ENCODE measurements at regions not wholly inside any gene's neighbourhood (a gene's known extent, or its start where the extent isn't known, plus 50 kb on each side); places are given as distances from the start of the nearest gene placed in this dataset.
A peak's percentile ranks its signal among the peaks of the same experiment; 100 is the strongest.

DNA sequence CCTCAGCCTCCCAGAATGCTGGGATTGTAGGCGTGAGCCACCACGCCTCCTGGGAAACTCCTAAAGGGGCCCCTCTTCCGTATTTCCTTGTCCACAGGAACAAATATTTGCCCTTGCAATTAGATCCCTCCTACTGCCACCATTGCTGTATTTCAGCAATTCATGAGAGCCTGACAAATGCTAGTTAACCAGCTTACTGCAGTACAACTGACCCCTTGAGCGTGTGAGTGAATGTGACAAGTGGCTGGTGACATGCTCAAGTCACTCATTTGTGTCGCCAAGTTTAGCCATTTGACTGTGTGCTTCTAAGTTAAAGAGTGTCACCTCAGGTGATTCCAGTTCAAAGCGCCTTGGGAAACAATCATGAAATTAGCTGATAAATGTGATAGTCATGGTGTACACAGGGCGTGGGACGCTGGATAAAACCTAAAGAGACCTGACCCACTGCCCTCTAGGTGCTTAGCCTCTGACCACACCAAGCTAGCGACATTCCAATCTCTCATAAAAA is 56.1 kb upstream of the MAP1LC3B2 start (continued):
- TF ChIP-seq ELF3 (CRISPR knock-in tag; IDR thresholded peaks at IDR 0.05) (0 out of 2 replicates have a peak, but pooled peaks have one; percentile 24), HDAC6 (IDR thresholded peaks at IDR 0.05; ENCODE audit: low read depth, low read length) (no peak), ZNF782 (CRISPR knock-in tag; IDR thresholded peaks at IDR 0.05; ENCODE audit: borderline replicate concordance) (no peak), HCFC1 (IDR thresholded peaks at IDR 0.05; ENCODE audit: low read depth, low read length) (no peak), ZNF609 (CRISPR knock-in tag; IDR thresholded peaks at IDR 0.05; ENCODE audit: borderline replicate concordance) (peak; percentile 63; the same call in 1 of the 2 replicates), ZMYM3 (CRISPR knock-in tag; IDR thresholded peaks at IDR 0.05) (0 out of 2 replicates have a peak, but pooled peaks have one; percentile 12), TBX2 (CRISPR knock-in tag; IDR thresholded peaks at IDR 0.05; ENCODE audit: borderline replicate concordance) (peak; percentile 31; the same call in 1 of the 2 replicates), ZNF460 (CRISPR knock-in tag; IDR thresholded peaks at IDR 0.05; ENCODE audit: borderline replicate concordance) (peak; percentile 28; the same call in 1 of the 2 replicates), RARA (CRISPR knock-in tag; IDR thresholded peaks at IDR 0.05) (peak; percentile 29), ZNF891 (CRISPR knock-in tag; IDR thresholded peaks at IDR 0.05) (no peak), ZFP36L2 (CRISPR knock-in tag; IDR thresholded peaks at IDR 0.05) (no peak), ERF (CRISPR knock-in tag; IDR thresholded peaks at IDR 0.05) (no peak), ZNF143 (CRISPR knock-in tag; IDR thresholded peaks at IDR 0.05) (0 out of 2 replicates have a peak, but pooled peaks have one; percentile 40), YEATS2 (CRISPR knock-in tag; IDR thresholded peaks at IDR 0.05; ENCODE audit: borderline replicate concordance) (no peak), RFXANK (CRISPR knock-in tag; IDR thresholded peaks at IDR 0.05) (no peak)
- TF ChIP-seq, protein P1, sequence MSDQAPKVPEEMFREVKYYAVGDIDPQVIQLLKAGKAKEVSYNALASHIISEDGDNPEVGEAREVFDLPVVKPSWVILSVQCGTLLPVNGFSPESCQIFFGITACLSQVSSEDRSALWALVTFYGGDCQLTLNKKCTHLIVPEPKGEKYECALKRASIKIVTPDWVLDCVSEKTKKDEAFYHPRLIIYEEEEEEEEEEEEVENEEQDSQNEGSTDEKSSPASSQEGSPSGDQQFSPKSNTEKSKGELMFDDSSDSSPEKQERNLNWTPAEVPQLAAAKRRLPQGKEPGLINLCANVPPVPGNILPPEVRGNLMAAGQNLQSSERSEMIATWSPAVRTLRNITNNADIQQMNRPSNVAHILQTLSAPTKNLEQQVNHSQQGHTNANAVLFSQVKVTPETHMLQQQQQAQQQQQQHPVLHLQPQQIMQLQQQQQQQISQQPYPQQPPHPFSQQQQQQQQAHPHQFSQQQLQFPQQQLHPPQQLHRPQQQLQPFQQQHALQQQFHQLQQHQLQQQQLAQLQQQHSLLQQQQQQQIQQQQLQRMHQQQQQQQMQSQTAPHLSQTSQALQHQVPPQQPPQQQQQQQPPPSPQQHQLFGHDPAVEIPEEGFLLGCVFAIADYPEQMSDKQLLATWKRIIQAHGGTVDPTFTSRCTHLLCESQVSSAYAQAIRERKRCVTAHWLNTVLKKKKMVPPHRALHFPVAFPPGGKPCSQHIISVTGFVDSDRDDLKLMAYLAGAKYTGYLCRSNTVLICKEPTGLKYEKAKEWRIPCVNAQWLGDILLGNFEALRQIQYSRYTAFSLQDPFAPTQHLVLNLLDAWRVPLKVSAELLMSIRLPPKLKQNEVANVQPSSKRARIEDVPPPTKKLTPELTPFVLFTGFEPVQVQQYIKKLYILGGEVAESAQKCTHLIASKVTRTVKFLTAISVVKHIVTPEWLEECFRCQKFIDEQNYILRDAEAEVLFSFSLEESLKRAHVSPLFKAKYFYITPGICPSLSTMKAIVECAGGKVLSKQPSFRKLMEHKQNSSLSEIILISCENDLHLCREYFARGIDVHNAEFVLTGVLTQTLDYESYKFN (CRISPR knock-in tag; conservative IDR thresholded peaks at IDR 0.05) = 0 out of 2 replicates have a peak, but pooled peaks have one; percentile 31
- TF ChIP-seq, protein P2, sequence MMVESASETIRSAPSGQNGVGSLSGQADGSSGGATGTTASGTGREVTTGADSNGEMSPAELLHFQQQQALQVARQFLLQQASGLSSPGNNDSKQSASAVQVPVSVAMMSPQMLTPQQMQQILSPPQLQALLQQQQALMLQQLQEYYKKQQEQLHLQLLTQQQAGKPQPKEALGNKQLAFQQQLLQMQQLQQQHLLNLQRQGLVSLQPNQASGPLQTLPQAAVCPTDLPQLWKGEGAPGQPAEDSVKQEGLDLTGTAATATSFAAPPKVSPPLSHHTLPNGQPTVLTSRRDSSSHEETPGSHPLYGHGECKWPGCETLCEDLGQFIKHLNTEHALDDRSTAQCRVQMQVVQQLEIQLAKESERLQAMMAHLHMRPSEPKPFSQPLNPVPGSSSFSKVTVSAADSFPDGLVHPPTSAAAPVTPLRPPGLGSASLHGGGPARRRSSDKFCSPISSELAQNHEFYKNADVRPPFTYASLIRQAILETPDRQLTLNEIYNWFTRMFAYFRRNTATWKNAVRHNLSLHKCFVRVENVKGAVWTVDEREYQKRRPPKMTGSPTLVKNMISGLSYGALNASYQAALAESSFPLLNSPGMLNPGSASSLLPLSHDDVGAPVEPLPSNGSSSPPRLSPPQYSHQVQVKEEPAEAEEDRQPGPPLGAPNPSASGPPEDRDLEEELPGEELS (CRISPR knock-in tag; IDR thresholded peaks at IDR 0.05) = peak; percentile 38; the same call in 1 of the 2 replicates
